ENCODE measurements at regions not wholly inside any gene's neighbourhood (a gene's known extent, or its start where the extent isn't known, plus 50 kb on each side); places are given as distances from the start of the nearest gene placed in this dataset.

- H3K4me1 ChIP-seq = no peaks in the 10 kb centered on the region
- intact Hi-C loops (cut with DNase I) = no loop called here
Observed at GRCh38 chr3:105085506-105085905, 281.2 kb upstream of the ALCAM start.

DNA sequence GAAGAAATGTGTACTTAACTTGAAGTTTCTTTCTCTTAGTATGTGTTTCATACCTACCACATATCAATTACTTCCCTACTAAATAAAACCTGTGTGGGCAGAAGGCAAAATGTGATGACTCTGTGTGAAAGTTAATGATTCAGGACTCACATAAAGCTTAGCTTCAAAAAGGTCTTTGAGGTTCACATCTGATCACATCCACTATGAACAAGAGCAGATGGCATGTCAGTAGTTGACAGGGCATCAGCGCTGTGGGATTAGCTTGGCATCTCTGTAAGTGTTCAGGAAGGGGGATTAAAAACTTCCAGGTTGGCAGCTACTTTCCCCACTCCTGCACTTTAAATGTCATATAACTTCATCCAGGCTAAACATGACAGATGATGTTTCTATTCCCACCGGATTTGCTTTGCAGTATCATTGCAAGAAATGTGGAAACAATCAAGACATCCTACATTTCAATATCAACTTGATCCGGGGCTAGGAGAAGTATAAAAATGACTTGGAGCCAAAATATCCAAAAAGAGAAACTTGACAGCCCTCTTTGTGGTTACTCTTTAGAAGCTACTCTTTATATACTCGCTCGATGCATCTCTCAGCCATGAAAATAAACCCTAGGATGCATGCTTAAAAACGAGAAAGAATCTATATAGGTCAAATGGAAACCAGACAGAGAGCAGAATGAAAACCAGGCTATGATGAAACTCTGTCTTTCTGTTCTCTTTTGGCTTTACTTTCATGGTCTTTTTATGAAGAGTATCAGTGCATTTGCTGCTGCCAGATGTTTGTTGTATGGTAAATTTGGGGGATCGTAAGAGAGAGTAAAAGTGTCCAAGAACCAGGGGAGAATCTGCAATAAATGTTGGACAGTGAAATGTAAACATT is 273.1 kb upstream of the ALCAM start:
- no peak for TF ChIP-seq POLR2A (IDR thresholded peaks at IDR 0.05)
- Histone ChIP-seq H3K4me3 (no peak overlapping the region), H3K27me3 (no peaks in the 10 kb centered on the region), H3K9me3 (peaks cover 0 to 5% (median 0%) of the 10 kb centered on the region in 3 donors), H3K4me1 (no peaks in the 10 kb centered on the region), H3K27ac (no peak overlapping the region), H3K36me3 (no peaks in the 10 kb centered on the region)
- 54 to 61% methylated on average over 7 of the region's 7 CpGs for WGBS, 2 donors
- intact Hi-C loops (cut with DNase I) = no loop called here
- DNase-seq = no peak

More at GRCh38 chr3:105085506-105085905, 281.2 kb upstream of the ALCAM start:
- no peak for TF ChIP-seq POLR2A (IDR thresholded peaks at IDR 0.05)
- TF ChIP-seq CTCF (IDR thresholded peaks at IDR 0.05) = no peak
- DNase-seq = no peak
- no peaks in the 10 kb centered on the region for H3K36me3 ChIP-seq
- no peak overlapping the region for H3K4me3 ChIP-seq
- no peaks in the 10 kb centered on the region for H3K27me3 ChIP-seq
- no peak overlapping the region for H3K27ac ChIP-seq
- no peaks in the 10 kb centered on the region for H3K9me3 ChIP-seq

GRCh38 chr3:105094588-105094987 is 272.1 kb upstream of the ALCAM start:
- Histone ChIP-seq H3K4me3 (no peak overlapping the region), H3K4me1 (no peaks in the 10 kb centered on the region), H3K36me3 (no peaks in the 10 kb centered on the region), H3K9me3 (peaks cover 0 to 6% (median 0%) of the 10 kb centered on the region in 3 donors), H3K27ac (no peak overlapping the region), H3K27me3 (no peaks in the 10 kb centered on the region)
- intact Hi-C loops (cut with DNase I) = no loop called here
- no peak for DNase-seq
- TF ChIP-seq CTCF (IDR thresholded peaks at IDR 0.05) = no peak
- no peak for TF ChIP-seq POLR2A (IDR thresholded peaks at IDR 0.05)
- WGBS, 2 donors = 43 to 44% methylated on average over 3 of the region's 3 CpGs

DNA sequence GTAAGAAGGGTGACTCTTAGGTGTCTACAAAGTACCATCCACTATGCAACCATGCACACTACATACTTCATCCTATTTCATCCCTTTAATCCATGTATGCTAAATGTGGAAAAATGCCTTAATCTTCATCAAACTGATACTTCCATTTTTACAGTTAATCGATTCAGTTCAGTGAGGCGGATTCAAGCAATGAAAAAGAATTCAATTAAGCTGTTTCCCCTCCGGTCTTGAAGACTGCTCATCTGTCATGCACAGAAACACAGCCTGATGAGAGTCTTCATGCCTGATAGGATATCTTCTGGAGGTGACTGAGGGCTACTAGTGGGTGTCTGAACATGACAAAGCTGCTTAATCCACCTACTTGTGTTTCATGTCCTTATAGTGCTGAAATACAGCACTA is 270.6 kb upstream of the ALCAM start:
- intact Hi-C loops (cut with DNase I) = no loop called here
- 70 to 78% methylated on average over 3 of the region's 3 CpGs for WGBS, 2 donors

DNA sequence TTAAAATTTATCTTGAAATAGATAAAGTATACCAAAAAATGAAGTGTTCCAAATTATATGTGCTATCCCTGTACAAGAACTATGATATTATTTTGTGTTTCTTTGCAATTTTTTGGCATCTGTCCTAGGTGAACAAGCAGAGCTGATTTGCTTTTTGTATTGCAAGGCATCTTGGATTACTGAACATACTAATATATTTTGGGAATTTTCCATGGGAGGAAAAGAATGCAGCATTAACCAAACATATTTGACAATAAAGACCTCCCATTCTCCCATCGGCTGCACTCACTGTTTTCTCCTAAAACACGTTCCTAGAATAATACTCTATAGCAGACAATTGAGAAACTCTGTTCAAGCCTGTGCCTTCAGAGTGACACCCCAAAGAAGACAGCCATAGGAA is 265.1 kb upstream of the ALCAM start:
- H3K27ac ChIP-seq = no peak overlapping the region
- WGBS, 2 donors = 35 to 40% methylated on average over 2 of the region's 2 CpGs
- intact Hi-C loops (cut with DNase I) = no loop called here
- TF ChIP-seq CTCF (IDR thresholded peaks at IDR 0.05) = no peak
- TF ChIP-seq POLR2A (IDR thresholded peaks at IDR 0.05) = no peak
- no peaks in the 10 kb centered on the region for H3K4me1 ChIP-seq
- H3K36me3 ChIP-seq = no peaks in the 10 kb centered on the region
- H3K9me3 ChIP-seq = peaks cover 0 to 6% (median 0%) of the 10 kb centered on the region in 3 donors
- no peaks in the 10 kb centered on the region for H3K27me3 ChIP-seq
- no peak for DNase-seq
- H3K4me3 ChIP-seq = no peak overlapping the region

More for the DNA sequence above, 270.6 kb upstream of the ALCAM start:
- Histone ChIP-seq H3K9me3 (peaks cover 0 to 6% (median 0%) of the 10 kb centered on the region in 3 donors), H3K27me3 (no peaks in the 10 kb centered on the region), H3K36me3 (no peaks in the 10 kb centered on the region), H3K4me3 (no peak overlapping the region), H3K27ac (no peak overlapping the region), H3K4me1 (no peaks in the 10 kb centered on the region)
- no peak for TF ChIP-seq CTCF (IDR thresholded peaks at IDR 0.05)
- TF ChIP-seq POLR2A (IDR thresholded peaks at IDR 0.05) = no peak
- no peak for DNase-seq
